Colon (tissue), 2 donors: ENCODE measurements at regions not wholly inside any gene's neighbourhood (a gene's known extent, or its start where the extent isn't known, plus 50 kb on each side); places are given as distances from the start of the nearest gene placed in this dataset.
"Not testable (repeated sequence)": the region's sequence is repeated elsewhere in the genome, so short reads cannot be mapped to it uniquely, and the experiment has no call there.

Source experiments
- FAIRE-seq: peaks from 2 replicates; lab custom pipeline; 2012; peaks lifted over from hg19 to GRCh38; lab: Jason Lieb, UNC
- donor health status: control.
- donor health status: control.

DNA sequence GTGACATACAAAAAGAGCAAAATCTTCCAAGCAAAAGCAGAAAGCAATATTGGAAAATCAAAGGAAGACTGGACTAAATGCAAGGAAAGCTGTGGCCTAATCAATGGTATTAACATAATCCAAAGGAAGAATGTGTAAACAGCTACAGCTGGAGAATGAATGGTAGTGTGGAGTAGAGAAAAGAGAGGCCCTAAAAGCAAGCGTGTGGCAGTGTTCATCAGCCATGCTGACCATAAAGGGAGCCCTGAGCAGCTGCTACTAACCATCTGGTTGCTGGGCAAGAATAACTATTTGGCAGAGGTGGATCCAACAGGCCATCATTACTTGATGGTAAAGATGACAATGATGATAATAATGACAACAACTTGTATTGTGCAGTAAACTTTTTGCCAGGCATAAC, 148.5 kb upstream of the BEND6 start:
- FAIRE-seq: no peak

DNA sequence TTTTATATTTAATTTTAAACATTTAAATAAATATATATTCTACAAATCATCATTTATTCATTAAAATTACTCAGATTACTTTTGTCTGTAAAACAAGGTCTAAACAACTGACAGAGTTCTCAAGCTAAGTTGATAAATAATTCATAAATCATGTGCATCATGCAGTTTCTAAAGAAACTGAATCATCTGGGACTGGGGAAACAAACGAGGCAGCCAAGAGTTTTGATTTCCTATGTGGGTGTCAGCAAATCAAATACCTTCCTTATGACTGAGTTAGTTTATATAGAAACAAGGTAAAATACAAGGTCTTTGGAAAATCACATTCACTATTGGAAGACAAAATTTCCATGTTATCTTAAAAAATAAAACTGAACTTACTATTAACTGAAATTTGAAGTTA, 149.9 kb upstream of the BEND6 start:
- peak; percentile 24 for FAIRE-seq

DNA sequence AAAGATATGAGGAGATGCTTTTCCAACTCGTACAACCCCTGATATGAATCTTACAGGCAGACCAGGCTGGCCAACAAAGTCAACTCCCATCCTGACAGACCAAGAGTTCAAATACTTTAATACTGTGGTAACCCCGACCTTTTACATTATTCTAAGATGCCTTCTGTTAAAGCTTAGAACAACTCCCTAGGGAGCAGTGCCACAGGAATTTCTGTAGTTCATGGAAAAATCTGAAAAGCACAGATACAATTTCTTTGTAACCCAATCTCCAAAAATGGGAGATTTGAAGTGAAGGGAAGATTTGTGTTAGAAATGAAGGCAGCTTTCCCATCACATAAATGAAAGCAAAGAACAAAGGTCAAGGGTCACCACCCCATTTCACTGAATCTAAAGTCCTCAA, 151.3 kb upstream of the BEND6 start:
- FAIRE-seq: no peak

GRCh38 chr6:56802584-56802983, 152.3 kb upstream of the BEND6 start:
- FAIRE-seq: no peak

- no peak for FAIRE-seq
These were observed 154.9 kb upstream of the BEND6 start for GRCh38 chr6:56799989-56800388.

GRCh38 chr6:56798163-56798562, 155.5 kb upstream of the DST start:
- no peak for FAIRE-seq

DNA sequence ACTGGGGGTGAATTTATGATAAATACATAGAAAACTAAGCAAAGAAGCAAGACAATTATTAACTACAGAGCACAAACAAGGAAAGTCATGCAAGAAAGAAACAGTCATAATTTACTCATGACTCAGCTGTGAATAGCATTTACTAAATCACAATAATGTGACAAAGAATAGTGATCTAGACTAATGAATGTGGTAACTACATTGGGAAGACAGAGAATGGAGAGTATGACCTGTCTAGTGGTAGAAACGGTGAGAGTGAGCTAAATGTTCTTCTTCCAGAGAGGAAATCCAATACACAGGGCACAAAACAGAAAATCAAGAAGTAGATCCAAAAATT, 153.5 kb upstream of the DST start:
- FAIRE-seq: no peak

- FAIRE-seq: no peak
These were observed 152.9 kb upstream of the DST start for GRCh38 chr6:56795466-56796195.

- FAIRE-seq: no peak
These were observed 151.7 kb upstream of the DST start for GRCh38 chr6:56794421-56794820.

DNA sequence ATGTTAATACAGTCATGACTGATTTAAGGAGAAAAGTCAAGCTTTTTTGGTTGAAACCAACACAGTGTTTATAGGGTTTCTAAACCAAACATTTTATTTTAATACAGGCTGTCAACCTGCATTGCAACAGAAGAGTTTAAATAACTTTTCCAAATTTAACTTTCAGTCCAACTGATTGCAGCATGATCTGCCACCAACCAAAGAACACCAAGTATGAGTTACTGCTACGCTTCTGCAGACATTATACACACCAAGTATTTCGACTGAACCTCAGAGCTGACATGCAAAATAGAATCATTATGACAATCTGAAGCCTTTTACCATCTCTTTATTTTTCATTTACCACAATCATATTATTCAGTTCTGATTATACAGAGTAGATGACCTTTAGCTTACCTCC, 151.2 kb upstream of the DST start:
- no peak for FAIRE-seq

DNA sequence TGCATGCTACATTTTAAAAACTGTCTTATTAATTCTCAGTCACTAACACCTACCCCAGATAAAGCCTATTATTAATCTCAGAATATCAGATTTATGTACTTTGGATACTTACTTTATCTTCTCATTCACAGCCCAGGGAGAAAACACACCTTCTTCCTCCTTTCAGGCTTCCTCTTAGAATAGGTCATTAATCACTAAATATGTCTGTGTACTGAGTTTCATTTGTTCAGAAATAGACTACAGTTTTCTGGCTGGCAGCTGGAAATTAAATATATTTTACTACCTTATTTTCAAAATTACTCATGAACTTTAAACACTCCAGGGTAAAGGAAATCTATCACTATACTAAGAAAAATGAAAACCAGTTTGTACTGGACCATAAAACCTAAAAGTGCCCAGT, 147.7 kb upstream of the DST start:
- FAIRE-seq: no peak

DNA sequence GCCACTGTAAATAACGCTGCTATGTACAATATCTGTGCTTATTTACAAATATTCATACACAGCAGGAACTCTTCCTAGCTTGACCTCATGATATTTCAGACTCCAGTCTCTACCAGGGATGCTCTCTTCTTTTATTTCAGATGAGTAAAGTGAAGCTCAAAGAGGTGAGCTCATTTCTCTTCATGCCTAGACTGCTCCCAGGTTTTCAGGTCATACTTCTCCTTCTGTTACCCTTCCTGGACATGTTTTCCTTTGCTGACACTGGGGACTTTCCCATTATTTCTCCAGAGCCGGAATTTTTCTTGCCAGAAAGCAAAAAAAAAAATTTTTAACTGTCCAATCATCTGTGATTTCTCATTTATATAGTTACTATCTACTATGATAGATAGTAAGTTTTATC, 147.2 kb upstream of the DST start:
- FAIRE-seq: no peak

DNA sequence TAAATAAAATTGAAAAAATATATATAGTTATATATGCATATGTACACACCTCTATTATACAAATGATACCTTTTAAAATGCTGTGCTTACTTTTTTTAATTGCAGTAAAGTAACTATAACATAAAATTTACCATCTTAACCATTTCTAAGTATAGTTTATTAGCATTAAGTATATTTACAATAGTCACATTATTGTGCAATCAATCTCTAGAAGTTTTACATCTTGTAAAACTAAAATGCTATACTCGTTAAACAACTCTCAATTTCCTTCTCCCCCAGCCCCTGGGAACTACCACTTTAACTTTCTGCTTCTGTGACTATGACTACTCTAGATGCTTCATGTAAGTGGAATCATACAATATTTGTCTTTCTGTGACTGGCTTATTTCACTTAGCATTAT, 146.7 kb upstream of the DST start:
- FAIRE-seq: no peak

- no peak for FAIRE-seq
These were observed 144.5 kb upstream of the DST start for GRCh38 chr6:56787209-56787608.

DNA sequence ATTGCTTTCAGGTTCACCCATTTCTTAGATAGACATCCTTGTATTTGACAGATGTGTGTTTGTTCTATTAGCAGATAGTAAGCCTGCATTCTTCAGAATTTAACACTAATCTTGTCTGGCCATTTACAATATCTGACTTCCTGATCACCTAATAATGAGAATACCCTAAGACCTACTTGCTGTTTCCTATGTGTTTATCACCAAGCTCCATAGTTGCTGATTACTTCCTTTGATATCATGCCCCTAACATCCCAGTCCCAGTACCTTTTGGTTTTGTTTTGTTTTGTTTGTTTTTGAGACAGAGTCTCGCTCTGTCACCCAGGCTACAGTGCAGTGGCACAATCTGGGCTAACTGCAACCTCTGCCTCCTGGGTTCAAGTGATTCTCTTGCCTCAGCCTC, 143.6 kb upstream of the DST start:
- no peak for FAIRE-seq

- FAIRE-seq: not testable (repeated sequence)
These were observed 142.8 kb upstream of the DST start for GRCh38 chr6:56785536-56785935.

- FAIRE-seq: not testable (repeated sequence)
These were observed 137.4 kb upstream of the DST start for GRCh38 chr6:56780109-56780508.

DNA sequence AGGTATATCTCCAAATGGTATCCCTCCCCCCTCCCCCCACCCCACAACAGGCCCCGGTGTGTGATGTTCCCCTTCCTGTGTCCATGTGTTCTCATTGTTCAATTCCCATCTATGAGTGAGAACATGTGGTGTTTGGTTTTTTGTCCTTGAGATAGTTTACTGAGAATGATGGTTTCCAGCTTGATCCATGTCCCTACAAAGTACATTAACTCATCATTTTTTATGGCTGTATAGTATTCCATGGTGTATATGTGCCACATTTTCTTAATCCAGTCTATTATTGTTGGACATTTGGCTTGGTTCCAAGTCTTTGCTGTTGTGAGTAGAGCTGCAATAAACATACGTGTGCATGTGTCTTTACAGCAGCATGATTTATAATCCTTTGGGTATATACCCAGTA, 135.8 kb upstream of the DST start:
- not testable (repeated sequence) for FAIRE-seq

DNA sequence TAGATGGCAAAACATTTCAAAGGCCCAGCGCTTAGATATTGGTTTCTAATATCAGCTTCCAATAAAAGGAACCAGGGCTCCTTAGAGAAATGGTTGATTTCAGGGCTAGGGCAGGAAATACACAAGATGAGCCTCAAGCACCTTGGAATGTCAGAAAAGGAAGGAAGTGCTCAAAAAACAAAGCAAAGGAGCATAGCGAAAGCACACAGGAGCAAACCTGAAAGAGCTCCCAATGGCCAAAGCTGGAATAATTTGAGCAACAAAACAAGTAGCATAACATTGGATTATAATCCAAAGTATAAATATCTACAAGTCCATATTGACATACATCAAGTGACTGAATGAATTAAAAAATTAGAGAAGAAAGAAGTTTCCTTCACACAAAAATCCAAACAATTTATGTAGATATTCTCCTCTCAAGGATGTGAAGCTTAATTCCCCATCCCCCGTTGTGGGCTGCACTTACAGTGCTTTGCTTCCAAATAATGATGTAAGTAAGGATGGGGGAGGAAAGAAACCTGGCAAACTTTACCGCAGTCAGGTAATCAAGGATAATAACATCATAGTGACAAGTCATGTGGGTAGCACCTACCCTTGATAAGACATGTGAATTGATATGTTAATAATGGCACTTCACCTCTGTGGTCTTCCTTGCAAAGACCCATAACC, 132.9 kb upstream of the DST start:
- no peak for FAIRE-seq

DNA sequence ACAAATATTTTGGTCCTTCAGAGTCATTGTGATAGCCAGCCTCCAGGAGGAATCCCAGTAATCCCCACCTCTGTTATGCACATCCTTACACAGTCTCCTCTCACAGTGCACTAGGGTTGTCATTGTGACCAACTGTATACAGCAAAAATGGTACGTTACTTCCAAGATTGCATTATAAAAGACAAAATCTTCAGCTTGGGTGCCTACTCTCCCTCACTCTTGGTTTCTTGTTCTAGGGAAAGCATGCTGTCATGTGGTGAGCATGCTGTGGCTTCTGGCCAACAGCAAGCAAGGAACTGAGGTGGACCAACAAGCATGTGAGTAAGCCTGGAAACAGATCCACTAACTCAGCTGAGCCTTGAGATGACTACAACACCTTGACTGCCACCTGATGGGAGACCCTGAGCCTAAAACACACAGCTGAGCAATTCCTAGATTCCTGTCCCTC, 130.1 kb upstream of the DST start:
- no peak for FAIRE-seq

- FAIRE-seq: no peak
These were observed 129.4 kb upstream of the DST start for GRCh38 chr6:56771929-56772607.

GRCh38 chr6:56771189-56771588, 128.5 kb upstream of the DST start:
- peak; percentile 36 for FAIRE-seq

GRCh38 chr6:56770011-56770520, 127.4 kb upstream of the DST start:
- no peak for FAIRE-seq
